Liver (tissue), 8 donors: ENCODE measurements at regions not wholly inside any gene's neighbourhood (a gene's known extent, or its start where the extent isn't known, plus 50 kb on each side); places are given as distances from the start of the nearest gene placed in this dataset.

Source experiments
- DNase-seq: peaks from one replicate; pipeline ENCODE4 v3.0.0-alpha.2; 2017; ENCODE audit warnings: low spot score
- H3K27ac ChIP-seq, 2 donors: one replicate each; pipeline ENCODE4 v1.7.0; 2013; ENCODE audit warnings: inconsistent platforms in 2 of 2, low read length in 2 of 2, control low read depth in 1 of 2, low read depth in 1 of 2, mild to moderate bottlenecking in 1 of 2
- H3K27me3 ChIP-seq, 4 donors: one replicate each; pipeline versions ENCODE4 v1.6.1 to v1.7.0; 2013; ENCODE audit warnings: low read length in 3 of 4, inconsistent platforms in 1 of 4, mild to moderate bottlenecking in 1 of 4, moderate library complexity in 1 of 4; ENCODE audit not compliant: control insufficient read depth in 4 of 4, insufficient read depth in 4 of 4
- H3K36me3 ChIP-seq, 4 donors: one replicate each; pipeline versions ENCODE4 v1.6.1 to v1.7.0; 2013; ENCODE audit warnings: low read length in 3 of 4, mild to moderate bottlenecking in 3 of 4, low read depth in 1 of 4, moderate library complexity in 1 of 4; ENCODE audit not compliant: control insufficient read depth in 4 of 4, insufficient read depth in 3 of 4
- H3K4me1 ChIP-seq, 4 donors: one replicate each; pipeline versions ENCODE4 v1.6.1 to v1.7.0; 2013; ENCODE audit warnings: low read length in 3 of 4, mild to moderate bottlenecking in 3 of 4, moderate library complexity in 1 of 4; ENCODE audit not compliant: control insufficient read depth in 4 of 4, insufficient read depth in 4 of 4
- H3K4me3 ChIP-seq, 3 donors: one replicate each; pipeline versions ENCODE4 v1.6.1 to v1.7.0; 2013; ENCODE audit warnings: low read length in 3 of 3, control low read depth in 1 of 3, low read depth in 1 of 3, mild to moderate bottlenecking in 1 of 3
- H3K9ac ChIP-seq, 2 donors: one replicate each; pipeline ENCODE4 v1.7.0; 2013; ENCODE audit warnings: low read length in 2 of 2, mild to moderate bottlenecking in 2 of 2, moderate library complexity in 2 of 2, control low read depth in 1 of 2, low read depth in 1 of 2
- H3K9me3 ChIP-seq, 4 donors: one replicate each; pipeline versions ENCODE4 v1.6.1 to v1.7.0; 2013; ENCODE audit warnings: low read length in 3 of 4; ENCODE audit not compliant: control insufficient read depth in 4 of 4
- EGR1 ChIP-seq, 2 donors: IDR thresholded peaks; 2 replicates each; pipeline ENCODE4 v1.6.1; 2016 to 2018; ENCODE audit warnings: antibody characterized with exemption in 2 of 2, low read depth in 2 of 2
- FOXA2 ChIP-seq: IDR thresholded peaks from 2 replicates; pipeline ENCODE4 v1.6.1; 2016; ENCODE audit warnings: antibody characterized with exemption
- HNF4G ChIP-seq: IDR thresholded peaks from 2 replicates; pipeline ENCODE4 v1.6.1; 2016; ENCODE audit warnings: antibody characterized with exemption
- NR2F2 ChIP-seq: IDR thresholded peaks from 2 replicates; pipeline ENCODE4 v1.6.1; 2016; ENCODE audit warnings: antibody characterized with exemption
- RAD21 ChIP-seq, 2 donors: IDR thresholded peaks; 2 replicates each; pipeline ENCODE4 v1.6.1; 2016; ENCODE audit warnings: antibody characterized with exemption in 2 of 2, mild to moderate bottlenecking in 2 of 2
- RXRA ChIP-seq, 2 donors: IDR thresholded peaks; 2 replicates each; pipeline ENCODE4 v1.6.1; 2017 to 2018; ENCODE audit warnings: antibody characterized with exemption in 2 of 2, mild to moderate bottlenecking in 1 of 2
- WGBS: extraction: QIAGEN DNeasy Blood & Tissue Kit; methylation state at CpG from one replicate; pipeline ENCODE4 v1.1.7; 2013; 5-methylcytosine and 5-hydroxymethylcytosine counted together
- TF ChIP-seq, protein P1 (sequence below): fragments of 150-350 bp; IDR thresholded peaks from 2 replicates; pipeline ENCODE4 v1.5.1; 2017; ENCODE audit warnings: improper control_type of control experiment, low read depth, low read length; ENCODE audit not compliant: missing input control
- TF ChIP-seq, protein P2 (sequence below): IDR thresholded peaks from 2 replicates; pipeline ENCODE4 v1.6.1; 2016; ENCODE audit warnings: antibody characterized with exemption, mild to moderate bottlenecking
- TF ChIP-seq, protein P3 (sequence below): IDR thresholded peaks from 2 replicates; pipeline ENCODE4 v1.6.1; 2016; ENCODE audit warnings: antibody characterized with exemption
- donor health status: healthy.
- donor health status: healthy.
- donor health status: healthy.
- donor health status: healthy.
- donor health status: healthy.

DNA sequence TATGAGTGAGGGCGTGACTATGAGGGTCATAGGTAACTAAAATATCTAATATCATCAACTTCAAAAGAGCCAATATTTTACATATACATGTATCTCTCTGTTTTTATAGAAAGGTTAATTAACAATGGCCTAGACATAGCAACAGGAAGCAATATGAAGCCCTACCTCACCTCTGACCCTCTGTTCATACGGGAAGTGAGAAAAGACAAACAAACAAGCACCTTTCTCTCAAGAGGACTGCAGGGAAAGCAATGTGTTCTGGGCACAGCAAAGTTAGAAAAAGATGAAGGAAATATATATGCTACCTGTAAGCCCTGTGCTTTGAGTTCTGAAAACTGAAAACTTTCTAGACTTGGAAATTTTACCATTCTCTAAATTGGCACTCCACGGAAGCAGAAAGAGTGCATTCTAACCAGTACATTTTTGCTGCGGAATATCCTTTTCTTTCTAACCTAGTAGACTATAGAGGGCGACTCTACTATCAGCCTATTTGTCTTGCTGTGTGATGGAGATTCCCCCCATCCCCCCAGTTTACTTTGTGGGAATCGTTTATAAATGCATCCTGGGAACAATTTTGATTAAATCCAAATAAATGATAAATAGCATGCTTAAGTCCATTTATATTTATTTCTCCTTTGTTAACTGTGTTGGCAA is 830.4 kb upstream of the FAT3 start (continued):
- TF ChIP-seq, protein P1, sequence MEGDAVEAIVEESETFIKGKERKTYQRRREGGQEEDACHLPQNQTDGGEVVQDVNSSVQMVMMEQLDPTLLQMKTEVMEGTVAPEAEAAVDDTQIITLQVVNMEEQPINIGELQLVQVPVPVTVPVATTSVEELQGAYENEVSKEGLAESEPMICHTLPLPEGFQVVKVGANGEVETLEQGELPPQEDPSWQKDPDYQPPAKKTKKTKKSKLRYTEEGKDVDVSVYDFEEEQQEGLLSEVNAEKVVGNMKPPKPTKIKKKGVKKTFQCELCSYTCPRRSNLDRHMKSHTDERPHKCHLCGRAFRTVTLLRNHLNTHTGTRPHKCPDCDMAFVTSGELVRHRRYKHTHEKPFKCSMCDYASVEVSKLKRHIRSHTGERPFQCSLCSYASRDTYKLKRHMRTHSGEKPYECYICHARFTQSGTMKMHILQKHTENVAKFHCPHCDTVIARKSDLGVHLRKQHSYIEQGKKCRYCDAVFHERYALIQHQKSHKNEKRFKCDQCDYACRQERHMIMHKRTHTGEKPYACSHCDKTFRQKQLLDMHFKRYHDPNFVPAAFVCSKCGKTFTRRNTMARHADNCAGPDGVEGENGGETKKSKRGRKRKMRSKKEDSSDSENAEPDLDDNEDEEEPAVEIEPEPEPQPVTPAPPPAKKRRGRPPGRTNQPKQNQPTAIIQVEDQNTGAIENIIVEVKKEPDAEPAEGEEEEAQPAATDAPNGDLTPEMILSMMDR = no peak
- no peak for TF ChIP-seq RXRA (IDR thresholded peaks at IDR 0.05)

DNA sequence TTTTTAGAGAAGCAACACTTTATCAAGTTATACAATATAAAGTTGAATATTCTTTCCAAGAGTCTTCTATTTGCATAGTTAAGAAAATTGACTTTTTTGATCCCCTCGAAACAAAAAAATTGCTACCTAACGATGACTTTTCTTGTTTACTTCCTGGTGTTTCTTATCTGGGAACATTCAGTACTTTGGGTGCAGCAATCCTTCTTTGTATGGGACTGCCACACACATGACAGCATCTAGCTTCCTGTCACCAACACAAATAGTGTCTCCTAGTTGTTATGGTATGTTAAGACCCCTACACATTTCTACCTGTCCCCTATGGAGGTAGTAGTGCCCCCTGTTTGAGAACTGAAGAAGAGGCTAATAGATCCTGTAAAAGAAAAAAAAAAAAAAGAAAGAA is 841.7 kb upstream of the FAT3 start:
- no peak for DNase-seq
- TF ChIP-seq, protein P2, sequence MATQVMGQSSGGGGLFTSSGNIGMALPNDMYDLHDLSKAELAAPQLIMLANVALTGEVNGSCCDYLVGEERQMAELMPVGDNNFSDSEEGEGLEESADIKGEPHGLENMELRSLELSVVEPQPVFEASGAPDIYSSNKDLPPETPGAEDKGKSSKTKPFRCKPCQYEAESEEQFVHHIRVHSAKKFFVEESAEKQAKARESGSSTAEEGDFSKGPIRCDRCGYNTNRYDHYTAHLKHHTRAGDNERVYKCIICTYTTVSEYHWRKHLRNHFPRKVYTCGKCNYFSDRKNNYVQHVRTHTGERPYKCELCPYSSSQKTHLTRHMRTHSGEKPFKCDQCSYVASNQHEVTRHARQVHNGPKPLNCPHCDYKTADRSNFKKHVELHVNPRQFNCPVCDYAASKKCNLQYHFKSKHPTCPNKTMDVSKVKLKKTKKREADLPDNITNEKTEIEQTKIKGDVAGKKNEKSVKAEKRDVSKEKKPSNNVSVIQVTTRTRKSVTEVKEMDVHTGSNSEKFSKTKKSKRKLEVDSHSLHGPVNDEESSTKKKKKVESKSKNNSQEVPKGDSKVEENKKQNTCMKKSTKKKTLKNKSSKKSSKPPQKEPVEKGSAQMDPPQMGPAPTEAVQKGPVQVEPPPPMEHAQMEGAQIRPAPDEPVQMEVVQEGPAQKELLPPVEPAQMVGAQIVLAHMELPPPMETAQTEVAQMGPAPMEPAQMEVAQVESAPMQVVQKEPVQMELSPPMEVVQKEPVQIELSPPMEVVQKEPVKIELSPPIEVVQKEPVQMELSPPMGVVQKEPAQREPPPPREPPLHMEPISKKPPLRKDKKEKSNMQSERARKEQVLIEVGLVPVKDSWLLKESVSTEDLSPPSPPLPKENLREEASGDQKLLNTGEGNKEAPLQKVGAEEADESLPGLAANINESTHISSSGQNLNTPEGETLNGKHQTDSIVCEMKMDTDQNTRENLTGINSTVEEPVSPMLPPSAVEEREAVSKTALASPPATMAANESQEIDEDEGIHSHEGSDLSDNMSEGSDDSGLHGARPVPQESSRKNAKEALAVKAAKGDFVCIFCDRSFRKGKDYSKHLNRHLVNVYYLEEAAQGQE = no peak
- no peak for TF ChIP-seq FOXA2
- 42% methylated on average over 2 of the region's 2 CpGs for WGBS
- no peaks in the 10 kb centered on the region for H3K27me3 ChIP-seq
- no peak overlapping the region for H3K9ac ChIP-seq
- H3K36me3 ChIP-seq = no peaks in the 10 kb centered on the region
- H3K4me3 ChIP-seq = no peak overlapping the region
- no peaks in the 10 kb centered on the region for H3K4me1 ChIP-seq
- no peak overlapping the region for H3K27ac ChIP-seq
- no peaks in the 10 kb centered on the region for H3K9me3 ChIP-seq

DNA sequence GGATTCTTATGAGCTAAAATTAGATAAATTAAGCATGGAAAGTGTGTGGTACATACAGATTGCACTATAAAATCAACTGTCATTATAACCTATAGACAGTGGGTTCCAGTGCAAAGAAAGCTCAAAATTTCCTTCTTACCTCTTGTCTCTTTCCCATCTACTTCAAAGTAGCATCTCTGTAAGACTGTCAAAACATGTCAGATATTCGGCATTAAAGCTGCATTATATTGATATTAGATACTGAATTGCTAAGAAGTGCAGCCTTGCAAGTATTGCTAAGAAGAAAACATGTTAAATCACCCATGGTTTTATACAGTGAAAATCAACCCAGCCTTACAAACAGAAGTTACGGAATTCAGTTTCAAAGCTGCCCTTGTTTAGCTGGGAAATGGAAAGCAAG is 849.8 kb upstream of the FAT3 start:
- TF ChIP-seq EGR1 (IDR thresholded peaks at IDR 0.05; ENCODE audit: low read depth in 2 of 2) = no peak
- TF ChIP-seq HNF4G = no peak
- TF ChIP-seq RAD21 (IDR thresholded peaks at IDR 0.05) = no peak
- TF ChIP-seq, protein P2 = no peak
- TF ChIP-seq, protein P3, sequence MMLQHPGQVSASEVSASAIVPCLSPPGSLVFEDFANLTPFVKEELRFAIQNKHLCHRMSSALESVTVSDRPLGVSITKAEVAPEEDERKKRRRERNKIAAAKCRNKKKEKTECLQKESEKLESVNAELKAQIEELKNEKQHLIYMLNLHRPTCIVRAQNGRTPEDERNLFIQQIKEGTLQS = no peak
- no peak for TF ChIP-seq NR2F2
- Histone ChIP-seq H3K27ac (no peak overlapping the region), H3K9ac (no peak overlapping the region), H3K27me3 (peaks cover 0 to 4% (median 0%) of the 10 kb centered on the region in 4 donors), H3K9me3 (no peaks in the 10 kb centered on the region), H3K4me3 (no peak overlapping the region), H3K36me3 (no peaks in the 10 kb centered on the region), H3K4me1 (no peaks in the 10 kb centered on the region)
- no peak for DNase-seq
- WGBS = 60% methylated on average over 2 of the region's 2 CpGs
